HCT116 (cell line): ENCODE measurements at regions not wholly inside any gene's neighbourhood (a gene's known extent, or its start where the extent isn't known, plus 50 kb on each side); places are given as distances from the start of the nearest gene placed in this dataset.

Source experiments
- ATAC-seq: fragments of 200-7000 bp; cut with Tn5 transposase; 2 replicates; pipeline ENCODE4 v1.9.1; 2020; ENCODE audit warnings: mild to moderate bottlenecking, moderate library complexity
- BruUV-seq: library from RNA; stranded (reverse); fragments of 400-500 nt; replicated peaks from 2 replicates; lab custom pipeline; 2021; lab: Mats Ljungman, UMichigan
- CTCF ChIA-PET: fragments of 300-600 bp; sonication (Branson Sonifier 250); formaldehyde crosslinking; loops from one replicate; lab custom pipeline; 2021; ENCODE audit warnings: antibody characterized with exemption; lab: Charles Lee
- POLR2A ChIA-PET: fragments of 300-600, 350-600 bp; sonication (Branson Sonifier 250); formaldehyde crosslinking; loops from one replicate; lab custom pipeline; 2021; ENCODE audit warnings: antibody characterized with exemption; lab: Charles Lee
- RAD21 ChIA-PET, 2 experiments: fragments of 300-600 bp; sonication (Branson Sonifier 250); formaldehyde crosslinking; loops; one replicate each; lab custom pipeline; 2023; ENCODE audit warnings: low total read pairs in 2 of 2; ENCODE audit not compliant: uncharacterized antibody in 2 of 2, unreplicated experiment in 2 of 2, low non-redundant PET in 1 of 2; lab: Charles Lee
- DNase-seq: peaks from one replicate; pipeline ENCODE4 v3.0.0-alpha.2; 2010; ENCODE audit warnings: low read depth, low spot score
- H2AFZ ChIP-seq: fragments of 200-600 bp; shearing (Covaris generic), sonication (generic); 2 replicates; pipeline ENCODE4 v1.6.1; 2017; ENCODE audit warnings: low read depth, mixed run types, mixed read lengths, antibody characterized with exemption, low read length; ENCODE audit not compliant: poor library complexity, severe bottlenecking
- H3K27ac ChIP-seq: 2 replicates; pipeline ENCODE4 v1.5.1; 2012; ENCODE audit warnings: low read depth, low read length
- H3K27me3 ChIP-seq: fragments of 200-600 bp; sonication (generic); 2 replicates; pipeline ENCODE4 v1.6.1; 2016; ENCODE audit warnings: mixed run types, low read length, mixed read lengths; ENCODE audit not compliant: insufficient read depth
- H3K36me3 ChIP-seq, 2 experiments: fragments of 200-500 bp in 1 of 2; fragments of 200-600 bp in 1 of 2; sonication (Bioruptor generic) in 1 of 2; sonication (generic) in 1 of 2; 2 replicates each; pipeline versions ENCODE4 v1.5.1 to v1.6.1; 2014 to 2016; ENCODE audit warnings: low read length in 2 of 2, inconsistent platforms in 1 of 2, mixed read lengths in 1 of 2, mixed run types in 1 of 2; ENCODE audit not compliant: insufficient read depth in 2 of 2, control insufficient read depth in 1 of 2
- H3K4me1 ChIP-seq, 2 experiments: fragments of 200-600 bp in 1 of 2; sonication (generic) in 1 of 2; 2 replicates each; pipeline versions ENCODE4 v1.5.1 to v1.6.1; 2012 to 2017; ENCODE audit warnings: low read length in 2 of 2, inconsistent platforms in 1 of 2, mild to moderate bottlenecking in 1 of 2, mixed read lengths in 1 of 2, mixed run types in 1 of 2, moderate library complexity in 1 of 2; ENCODE audit not compliant: insufficient read depth in 2 of 2, control insufficient read depth in 1 of 2
- H3K4me2 ChIP-seq: fragments of 200-600 bp; sonication (generic); 2 replicates; pipeline ENCODE4 v1.6.1; 2017; ENCODE audit warnings: mixed run types, low read length, mixed read lengths
- H3K4me3 ChIP-seq, 2 experiments: fragments of 200-600 bp in 1 of 2; sonication (generic) in 1 of 2; replicated peaks in 1 of 2; 2 replicates each; pipeline ENCODE4 v1.5.1; 2011 to 2016; ENCODE audit warnings: low read length in 2 of 2, control low read depth in 1 of 2, low read depth in 1 of 2, mild to moderate bottlenecking in 1 of 2, mixed read lengths in 1 of 2, mixed run types in 1 of 2
- H3K79me2 ChIP-seq: fragments of 200-600 bp; sonication (generic); 2 replicates; pipeline ENCODE4 v1.6.1; 2017; ENCODE audit warnings: mild to moderate bottlenecking, mixed run types, low read length, moderate library complexity, mixed read lengths; ENCODE audit not compliant: insufficient read depth
- H3K9ac ChIP-seq: fragments of 200-600 bp; sonication (generic); 2 replicates; pipeline ENCODE4 v1.6.1; 2016; ENCODE audit warnings: low read length, mixed read lengths
- H3K9me2 ChIP-seq: fragments of 200-600 bp; sonication (generic), shearing (Covaris generic); 2 replicates; pipeline ENCODE4 v1.6.1; 2017; ENCODE audit warnings: mixed run types, mild to moderate bottlenecking, moderate library complexity; ENCODE audit not compliant: insufficient read depth
- H3K9me3 ChIP-seq, 2 experiments: fragments of 200-500 bp in 1 of 2; fragments of 200-600 bp in 1 of 2; sonication (Bioruptor generic) in 1 of 2; sonication (generic) in 1 of 2; 2 replicates each; pipeline ENCODE4 v1.6.1; 2014 to 2017; ENCODE audit warnings: low read length in 2 of 2, mixed read lengths in 2 of 2, inconsistent platforms in 1 of 2, low read depth in 1 of 2, mild to moderate bottlenecking in 1 of 2, mixed run types in 1 of 2, moderate library complexity in 1 of 2; ENCODE audit not compliant: control insufficient read depth in 1 of 2, insufficient read depth in 1 of 2
- H4K20me1 ChIP-seq: fragments of 200-600 bp; sonication (generic), shearing (Covaris generic); 2 replicates; pipeline ENCODE4 v1.6.1; 2017; ENCODE audit warnings: mixed run types, mild to moderate bottlenecking, moderate library complexity; ENCODE audit not compliant: insufficient read depth
- ATF3 ChIP-seq: IDR thresholded peaks from 2 replicates; pipeline ENCODE4 v1.6.1; 2012
- CBX3 ChIP-seq: IDR thresholded peaks from 2 replicates; pipeline ENCODE4 v1.6.1; 2012; ENCODE audit warnings: low read depth
- CEBPB ChIP-seq: IDR thresholded peaks from 2 replicates; pipeline ENCODE4 v1.6.1; 2012; ENCODE audit warnings: low read depth
- CTCF ChIP-seq, 3 experiments: fragments of 200-600 bp in 1 of 3; sonication (generic) in 1 of 3; IDR thresholded peaks in 2 of 3; conservative IDR thresholded peaks in 1 of 3; 2 replicates each; pipeline ENCODE4 v1.5.1; 2012 to 2017; ENCODE audit warnings: low read depth in 2 of 3, low read length in 2 of 3, antibody characterized with exemption in 1 of 3, borderline replicate concordance in 1 of 3, control low read depth in 1 of 3, mild to moderate bottlenecking in 1 of 3, mixed read lengths in 1 of 3, mixed run types in 1 of 3, moderate library complexity in 1 of 3; ENCODE audit not compliant: insufficient read depth in 1 of 3
- EGR1 ChIP-seq: IDR thresholded peaks from 2 replicates; pipeline ENCODE4 v1.6.1; 2012; ENCODE audit warnings: low read depth
- EZH2 ChIP-seq: fragments of 200-600 bp; sonication (generic); IDR thresholded peaks from 2 replicates; pipeline ENCODE4 v1.6.1; 2017; ENCODE audit warnings: antibody characterized with exemption, mixed run types
- EZH2phosphoT487 ChIP-seq: fragments of 200-600 bp; IDR thresholded peaks from 2 replicates; pipeline ENCODE4 v1.6.1; 2018; ENCODE audit warnings: antibody characterized with exemption, borderline replicate concordance
- FOSL1 ChIP-seq: IDR thresholded peaks from 2 replicates; pipeline ENCODE4 v1.6.1; 2012; ENCODE audit warnings: low read depth
- JUND ChIP-seq: IDR thresholded peaks from 2 replicates; pipeline ENCODE4 v1.6.1; 2012
- MAX ChIP-seq: IDR thresholded peaks from 2 replicates; pipeline ENCODE4 v1.6.1; 2012
- POLR2A ChIP-seq: IDR thresholded peaks from 2 replicates; pipeline ENCODE4 v1.7.0; 2011; ENCODE audit warnings: borderline replicate concordance; ENCODE audit not compliant: insufficient read depth, insufficient read length; ENCODE audit errors: extremely low read depth
- POLR2AphosphoS5 ChIP-seq: IDR thresholded peaks from 2 replicates; pipeline ENCODE4 v1.6.1; 2011; ENCODE audit warnings: mild to moderate bottlenecking, low read depth, low read length, moderate library complexity
- RAD21 ChIP-seq: IDR thresholded peaks from 2 replicates; pipeline ENCODE4 v1.6.1; 2012; ENCODE audit warnings: low read depth, mild to moderate bottlenecking
- REST ChIP-seq: IDR thresholded peaks from 2 replicates; pipeline ENCODE4 v1.6.1; 2012; ENCODE audit warnings: low read depth
- TCF7L2 ChIP-seq: IDR thresholded peaks from 2 replicates; pipeline ENCODE4 v1.7.0; 2011; ENCODE audit warnings: borderline replicate concordance, inconsistent platforms; ENCODE audit not compliant: insufficient read depth, insufficient read length; ENCODE audit errors: extremely low read depth
- YY1 ChIP-seq: IDR thresholded peaks from 2 replicates; pipeline ENCODE4 v1.6.1; 2011; ENCODE audit warnings: low read length, low read depth, moderate library complexity, mild to moderate bottlenecking; ENCODE audit not compliant: insufficient replicate concordance; ENCODE audit errors: extremely low read depth
- ZFX ChIP-seq: fragments of 450-650 bp; IDR thresholded peaks from 2 replicates; pipeline ENCODE4 v1.6.1; 2017
- intact Hi-C: fragments of 100-400 bp; cut with micrococcal nuclease; formaldehyde crosslinking; loops from 2 replicates; pipeline ENCODE4 v1.10.0; 2022

- no peak for TF ChIP-seq REST
Observed at GRCh38 chr6:145405006-145405551, 330.2 kb downstream of the EPM2A start (continued).

GRCh38 chr6:145406783-145407182, 328.5 kb downstream of the EPM2A start:
- H2AFZ ChIP-seq, result no peak overlapping the region
- no peak for TF ChIP-seq MAX
- no peak for TF ChIP-seq YY1
- no peak for TF ChIP-seq EZH2phosphoT487
- no peak for TF ChIP-seq FOSL1
- no peak for TF ChIP-seq EZH2
- TF ChIP-seq ZFX, result no peak
- no peak for TF ChIP-seq REST
- TF ChIP-seq POLR2A, result no peak
- no peak for TF ChIP-seq CEBPB
- no peak for TF ChIP-seq JUND
- TF ChIP-seq ATF3, result no peak
- TF ChIP-seq EGR1, result no peak
- TF ChIP-seq RAD21, result no peak
- no peak for TF ChIP-seq TCF7L2
- no peak for TF ChIP-seq CTCF (IDR thresholded peaks at IDR 0.05 in 2 of 3, conservative IDR thresholded peaks at IDR 0.05 in 1 of 3; ENCODE audit: borderline replicate concordance in 1 of 3, insufficient read depth in 1 of 3, low read depth in 2 of 3, low read length in 2 of 3)
- TF ChIP-seq CBX3, result no peak
- no peak for TF ChIP-seq POLR2AphosphoS5

More at GRCh38 chr6:145406783-145407182, 328.5 kb downstream of the EPM2A start:
- H3K4me3 ChIP-seq, result no peak overlapping the region
- H3K9me3 ChIP-seq, result no peaks in the 10 kb centered on the region
- H3K4me1 ChIP-seq, result no peaks in the 10 kb centered on the region
- no peak overlapping the region for H3K9ac ChIP-seq
- no peaks in the 10 kb centered on the region; the same call in 1 of the 2 replicates for H3K9me2 ChIP-seq
- no peaks in the 10 kb centered on the region for H3K27me3 ChIP-seq
- H3K4me2 ChIP-seq, result no peak overlapping the region
- BruUV-seq, result no TSS peak
- H3K36me3 ChIP-seq, result no peaks in the 10 kb centered on the region
- intact Hi-C loops, result no loop called here
- ChIA-PET POLR2A (no interaction called here), CTCF (no interaction called here), RAD21 (no interaction called here)
- DNase-seq (no peak), ATAC-seq (no peak)
- no peak overlapping the region for H3K27ac ChIP-seq
- H4K20me1 ChIP-seq, result no peaks in the 10 kb centered on the region
- no peaks in the 10 kb centered on the region for H3K79me2 ChIP-seq
